SK-N-SH (cell line): ENCODE measurements at regions not wholly inside any gene's neighbourhood (a gene's known extent, or its start where the extent isn't known, plus 50 kb on each side); places are given as distances from the start of the nearest gene placed in this dataset.

Source experiments
- ELF1 ChIP-seq: IDR thresholded peaks from 2 replicates; pipeline ENCODE4 v1.4.0; 2012
- EZH2phosphoT487 ChIP-seq: fragments of 200-600 bp; sonication (generic); IDR thresholded peaks from 2 replicates; pipeline ENCODE4 v1.6.1; 2017; ENCODE audit warnings: low read depth, mixed run types, mild to moderate bottlenecking, antibody characterized with exemption, moderate library complexity, borderline replicate concordance
- FOSL2 ChIP-seq: IDR thresholded peaks from 2 replicates; pipeline ENCODE4 v1.4.0; 2012; ENCODE audit warnings: low read depth, mild to moderate bottlenecking, moderate library complexity, borderline replicate concordance
- FOXJ3 ChIP-seq: sonication (generic); formaldehyde crosslinking; IDR thresholded peaks from 2 replicates; pipeline ENCODE4 v1.5.1; 2020; ENCODE audit warnings: mild to moderate bottlenecking, missing genetic modification reagents
- FOXM1 ChIP-seq: IDR thresholded peaks from 2 replicates; pipeline ENCODE4 v1.4.0; 2012; ENCODE audit warnings: low read depth, mild to moderate bottlenecking
- GABPA ChIP-seq: IDR thresholded peaks from 2 replicates; pipeline ENCODE4 v1.4.0; 2012; ENCODE audit warnings: low read depth, mild to moderate bottlenecking
- IRF3 ChIP-seq: fragments of 150-350 bp; IDR thresholded peaks from 2 replicates; pipeline ENCODE4 v1.6.1; 2016; ENCODE audit warnings: mild to moderate bottlenecking, low read depth, low read length
- MAX ChIP-seq: IDR thresholded peaks from 2 replicates; pipeline ENCODE4 v1.4.0; 2012; ENCODE audit warnings: low read depth
- MEF2A ChIP-seq: IDR thresholded peaks from 2 replicates; pipeline ENCODE4 v1.4.0; 2012; ENCODE audit warnings: low read depth, borderline replicate concordance
- MXI1 ChIP-seq: IDR thresholded peaks from 2 replicates; pipeline ENCODE4 v1.6.1; 2012; ENCODE audit warnings: mild to moderate bottlenecking, low read depth, low read length, improper control_type of control experiment
- NFIC ChIP-seq: IDR thresholded peaks from 2 replicates; pipeline ENCODE4 v1.4.0; 2012; ENCODE audit warnings: borderline replicate concordance
- NRF1 ChIP-seq: IDR thresholded peaks from 2 replicates; pipeline ENCODE4 v1.6.1; 2012; ENCODE audit warnings: low read depth, mild to moderate bottlenecking, low read length
- RAD21 ChIP-seq: IDR thresholded peaks from 2 replicates; pipeline ENCODE4 v1.6.1; 2012; ENCODE audit warnings: mild to moderate bottlenecking, low read length
- RFX5 ChIP-seq: IDR thresholded peaks from 2 replicates; pipeline ENCODE4 v1.6.1; 2012; ENCODE audit warnings: mild to moderate bottlenecking, improper control_type of control experiment, low read length
- SIN3A ChIP-seq: IDR thresholded peaks from 2 replicates; pipeline ENCODE4 v1.6.1; 2012; ENCODE audit warnings: low read depth, mild to moderate bottlenecking, low read length, moderate library complexity, borderline replicate concordance
- SMC3 ChIP-seq: IDR thresholded peaks from 2 replicates; pipeline ENCODE4 v1.6.1; 2012; ENCODE audit warnings: low read depth, low read length, improper control_type of control experiment
- TAF1 ChIP-seq: IDR thresholded peaks from 2 replicates; pipeline ENCODE4 v1.6.1; 2012; ENCODE audit warnings: low read depth, mild to moderate bottlenecking, low read length, moderate library complexity, borderline replicate concordance
- TCF12 ChIP-seq: IDR thresholded peaks from 2 replicates; pipeline ENCODE4 v1.4.0; 2012
- TEAD4 ChIP-seq: IDR thresholded peaks from 2 replicates; pipeline ENCODE4 v1.4.0; 2012; ENCODE audit warnings: mild to moderate bottlenecking, borderline replicate concordance; ENCODE audit not compliant: insufficient read depth
- YY1 ChIP-seq: IDR thresholded peaks from 2 replicates; pipeline ENCODE4 v1.4.0; 2012; ENCODE audit warnings: low read depth, mild to moderate bottlenecking
- TF ChIP-seq, protein P1 (sequence below): IDR thresholded peaks from 2 replicates; pipeline ENCODE4 v1.4.0; 2012; ENCODE audit warnings: low read depth, borderline replicate concordance
- TF ChIP-seq, protein P2 (sequence below): fragments of 150-350 bp; IDR thresholded peaks from 2 replicates; pipeline ENCODE4 v1.6.1; 2017; ENCODE audit warnings: antibody characterized with exemption, low read length, low read depth, borderline replicate concordance

- TF ChIP-seq FOXJ3 (CRISPR knock-in tag) (no peak), YY1 (no peak), ELF1 (no peak), MEF2A (no peak), MXI1 (no peak), TCF12 (peak; percentile 62), IRF3 (no peak), NFIC (no peak), TAF1 (no peak), GABPA (no peak), EZH2phosphoT487 (no peak), MAX (no peak), NRF1 (no peak), FOSL2 (0 out of 2 replicates have a peak, but pooled peaks have one; percentile 8), SMC3 (no peak), TEAD4 (no peak), RFX5 (no peak), FOXM1 (no peak), RAD21 (no peak), SIN3A (no peak)
- TF ChIP-seq, protein P1, sequence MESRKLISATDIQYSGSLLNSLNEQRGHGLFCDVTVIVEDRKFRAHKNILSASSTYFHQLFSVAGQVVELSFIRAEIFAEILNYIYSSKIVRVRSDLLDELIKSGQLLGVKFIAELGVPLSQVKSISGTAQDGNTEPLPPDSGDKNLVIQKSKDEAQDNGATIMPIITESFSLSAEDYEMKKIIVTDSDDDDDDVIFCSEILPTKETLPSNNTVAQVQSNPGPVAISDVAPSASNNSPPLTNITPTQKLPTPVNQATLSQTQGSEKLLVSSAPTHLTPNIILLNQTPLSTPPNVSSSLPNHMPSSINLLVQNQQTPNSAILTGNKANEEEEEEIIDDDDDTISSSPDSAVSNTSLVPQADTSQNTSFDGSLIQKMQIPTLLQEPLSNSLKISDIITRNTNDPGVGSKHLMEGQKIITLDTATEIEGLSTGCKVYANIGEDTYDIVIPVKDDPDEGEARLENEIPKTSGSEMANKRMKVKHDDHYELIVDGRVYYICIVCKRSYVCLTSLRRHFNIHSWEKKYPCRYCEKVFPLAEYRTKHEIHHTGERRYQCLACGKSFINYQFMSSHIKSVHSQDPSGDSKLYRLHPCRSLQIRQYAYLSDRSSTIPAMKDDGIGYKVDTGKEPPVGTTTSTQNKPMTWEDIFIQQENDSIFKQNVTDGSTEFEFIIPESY, result no peak
- TF ChIP-seq, protein P2, sequence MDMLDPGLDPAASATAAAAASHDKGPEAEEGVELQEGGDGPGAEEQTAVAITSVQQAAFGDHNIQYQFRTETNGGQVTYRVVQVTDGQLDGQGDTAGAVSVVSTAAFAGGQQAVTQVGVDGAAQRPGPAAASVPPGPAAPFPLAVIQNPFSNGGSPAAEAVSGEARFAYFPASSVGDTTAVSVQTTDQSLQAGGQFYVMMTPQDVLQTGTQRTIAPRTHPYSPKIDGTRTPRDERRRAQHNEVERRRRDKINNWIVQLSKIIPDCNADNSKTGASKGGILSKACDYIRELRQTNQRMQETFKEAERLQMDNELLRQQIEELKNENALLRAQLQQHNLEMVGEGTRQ, result no peak
Observed at GRCh38 chr5:17406423-17406838, 91.6 kb upstream of the TAF11L2 start (continued).
